ENCODE measurements at regions not wholly inside any gene's neighbourhood (a gene's known extent, or its start where the extent isn't known, plus 50 kb on each side); places are given as distances from the start of the nearest gene placed in this dataset.

DNA sequence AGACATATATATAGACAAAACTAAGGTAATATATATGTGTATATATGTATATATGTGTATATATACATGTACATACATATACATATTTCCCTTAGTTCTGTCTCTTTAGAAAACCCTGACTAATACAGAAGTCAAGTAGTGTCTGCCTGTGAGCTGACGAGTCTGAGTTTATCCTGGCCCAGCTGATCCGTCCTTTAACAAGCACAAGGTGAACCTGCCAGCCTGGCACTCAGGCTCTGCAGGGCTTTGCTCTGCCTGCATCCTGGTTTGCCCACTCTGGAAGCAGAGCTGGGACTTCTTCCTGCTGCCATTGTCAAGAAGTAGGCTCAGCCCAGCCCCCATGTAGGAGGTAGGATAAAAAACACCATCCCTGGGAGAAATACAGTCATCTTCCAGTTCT, 388.0 kb downstream of the ICE1 start:
- H3K27me3 ChIP-seq (ENCODE audit: control insufficient read depth, insufficient read depth, low read length), result no peaks in the 10 kb centered on the region
- no peak overlapping the region for H3K27ac ChIP-seq (ENCODE audit: low read length)
- H3K36me3 ChIP-seq (ENCODE audit: control insufficient read depth, low read depth, low read length), result no peaks in the 10 kb centered on the region
- no peak overlapping the region for H3K9ac ChIP-seq (ENCODE audit: low read length)
- H3K9me3 ChIP-seq (ENCODE audit: control insufficient read depth, low read depth, low read length), result no peaks in the 10 kb centered on the region
- no peak overlapping the region for H3K4me3 ChIP-seq (ENCODE audit: low read length)
- no peaks in the 10 kb centered on the region for H3K4me1 ChIP-seq (ENCODE audit: control insufficient read depth, low read depth, low read length)

DNA sequence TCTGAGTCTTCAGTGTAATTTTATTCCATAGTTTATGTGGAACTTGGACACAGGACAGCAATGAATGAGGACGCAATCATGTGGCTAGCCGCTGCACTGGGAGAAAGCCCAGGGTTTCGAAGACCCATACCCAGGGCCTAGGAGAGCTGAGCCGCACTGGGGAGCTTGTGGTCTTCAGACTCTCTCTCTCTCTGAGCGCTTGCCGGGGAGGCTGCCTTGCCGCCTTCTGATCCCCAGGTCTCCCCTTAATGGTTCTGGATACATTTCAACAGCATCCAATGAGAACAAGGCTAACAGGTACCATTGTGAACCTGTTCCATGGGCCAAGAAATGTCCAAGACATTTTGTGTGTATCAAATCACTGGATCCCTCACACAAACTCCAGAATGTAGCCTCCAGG, 383.4 kb downstream of the ICE1 start:
- H3K4me3 ChIP-seq (ENCODE audit: low read length), result no peak overlapping the region
- H3K9me3 ChIP-seq (ENCODE audit: control insufficient read depth, low read depth, low read length), result no peaks in the 10 kb centered on the region
- no peaks in the 10 kb centered on the region for H3K36me3 ChIP-seq (ENCODE audit: control insufficient read depth, low read depth, low read length)
- no peaks in the 10 kb centered on the region for H3K4me1 ChIP-seq (ENCODE audit: control insufficient read depth, low read depth, low read length)
- H3K27me3 ChIP-seq (ENCODE audit: control insufficient read depth, insufficient read depth, low read length), result no peaks in the 10 kb centered on the region
- H3K9ac ChIP-seq (ENCODE audit: low read length), result no peak overlapping the region
- no peak overlapping the region for H3K27ac ChIP-seq (ENCODE audit: low read length)

DNA sequence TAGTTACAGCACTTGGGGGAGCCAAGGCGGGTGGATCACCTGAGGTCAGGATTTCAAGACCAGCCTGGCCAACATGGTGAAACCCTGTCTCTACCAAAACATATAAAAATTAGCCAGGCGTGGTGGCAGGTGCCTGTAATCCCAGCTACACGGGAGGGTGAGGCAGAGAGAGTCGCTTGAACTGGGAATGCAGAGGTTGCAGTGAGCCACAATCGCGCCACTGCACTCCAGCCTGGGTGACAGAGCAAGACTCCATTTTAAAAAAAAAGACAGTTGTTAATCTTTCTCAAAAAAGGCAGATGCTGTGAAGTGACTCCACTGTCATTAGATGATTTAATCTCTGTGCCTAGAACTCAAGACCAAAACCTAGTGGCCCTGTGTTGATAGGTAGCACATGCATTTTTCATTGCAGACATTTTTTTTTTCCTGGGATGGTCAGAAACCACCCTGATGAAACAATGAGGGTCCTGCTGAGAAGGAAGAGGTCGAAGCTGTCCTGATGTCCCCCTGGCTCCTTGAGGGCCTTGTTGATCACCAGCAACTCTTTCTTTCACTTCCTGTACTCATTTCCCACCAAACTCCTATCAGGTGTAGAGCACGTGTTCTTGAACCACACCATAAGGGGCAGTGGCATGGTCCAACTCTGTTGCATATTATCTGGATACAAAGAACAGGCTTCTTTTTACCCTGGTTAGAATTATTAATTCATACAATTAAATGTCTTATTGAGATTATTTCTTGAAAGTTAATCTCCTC, 382.2 kb downstream of the ICE1 start:
- no peak overlapping the region for H3K27ac ChIP-seq (ENCODE audit: low read length)
- H3K9ac ChIP-seq (ENCODE audit: low read length), result no peak overlapping the region
- peaks cover 4% of the 10 kb centered on the region for H3K4me1 ChIP-seq (ENCODE audit: control insufficient read depth, low read depth, low read length)
- no peaks in the 10 kb centered on the region for H3K36me3 ChIP-seq (ENCODE audit: control insufficient read depth, low read depth, low read length)
- no peaks in the 10 kb centered on the region for H3K9me3 ChIP-seq (ENCODE audit: control insufficient read depth, low read depth, low read length)
- H3K4me3 ChIP-seq (ENCODE audit: low read length), result no peak overlapping the region
- no peaks in the 10 kb centered on the region for H3K27me3 ChIP-seq (ENCODE audit: control insufficient read depth, insufficient read depth, low read length)

DNA sequence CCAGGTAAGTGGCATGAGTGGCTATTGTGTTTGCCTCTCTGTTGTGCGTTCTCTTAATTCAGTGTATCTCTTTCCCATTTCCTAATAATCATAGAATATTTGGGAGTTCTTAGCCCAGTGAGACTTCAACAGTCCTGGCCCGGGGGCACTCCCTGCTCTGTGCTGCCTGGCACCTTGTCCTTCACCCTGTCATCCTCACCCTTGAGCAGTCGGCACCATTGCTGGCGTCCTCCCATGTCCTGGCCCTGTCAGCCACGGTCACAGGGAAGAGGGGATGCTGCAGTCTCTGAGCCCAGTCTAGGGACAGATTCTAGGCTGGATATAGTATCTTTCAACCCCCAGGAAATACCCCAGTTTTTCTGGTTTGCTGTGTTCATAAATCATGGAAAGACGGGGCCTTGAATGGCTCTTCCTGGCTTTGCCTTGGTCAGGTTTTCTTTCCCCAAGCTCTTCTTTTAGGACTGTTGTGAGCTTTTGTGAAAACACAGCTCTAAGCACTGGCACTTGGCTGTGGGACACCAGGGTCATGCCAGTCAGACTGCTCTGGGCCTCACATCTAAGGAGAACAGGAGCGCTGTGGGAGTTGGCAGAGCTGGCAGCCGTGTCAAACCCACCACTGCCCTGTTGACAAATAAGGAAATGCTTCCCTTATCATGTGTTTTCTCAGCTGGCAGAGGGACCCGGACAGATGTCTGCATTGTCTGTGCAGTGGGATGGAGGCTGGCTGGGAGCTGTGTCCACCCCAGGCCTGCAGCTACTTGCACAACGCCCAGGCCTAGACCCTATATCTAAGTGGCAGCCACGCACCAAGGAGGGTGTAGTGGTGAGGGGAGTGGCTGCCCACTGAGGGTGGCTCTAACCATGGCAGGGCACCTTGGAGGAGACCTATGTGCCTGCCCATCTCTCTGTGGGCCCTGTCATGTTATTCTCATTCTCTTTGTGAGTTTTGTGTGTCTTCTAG, 378.6 kb downstream of the ICE1 start:
- Histone ChIP-seq H3K4me1 (ENCODE audit: control insufficient read depth, low read depth, low read length) (peaks cover 6% of the 10 kb centered on the region), H3K4me3 (ENCODE audit: low read length) (no peak overlapping the region), H3K9me3 (ENCODE audit: control insufficient read depth, low read depth, low read length) (no peaks in the 10 kb centered on the region), H3K27ac (ENCODE audit: low read length) (no peak overlapping the region), H3K36me3 (ENCODE audit: control insufficient read depth, low read depth, low read length) (no peaks in the 10 kb centered on the region), H3K9ac (ENCODE audit: low read length) (no peak overlapping the region), H3K27me3 (ENCODE audit: control insufficient read depth, insufficient read depth, low read length) (no peaks in the 10 kb centered on the region)

DNA sequence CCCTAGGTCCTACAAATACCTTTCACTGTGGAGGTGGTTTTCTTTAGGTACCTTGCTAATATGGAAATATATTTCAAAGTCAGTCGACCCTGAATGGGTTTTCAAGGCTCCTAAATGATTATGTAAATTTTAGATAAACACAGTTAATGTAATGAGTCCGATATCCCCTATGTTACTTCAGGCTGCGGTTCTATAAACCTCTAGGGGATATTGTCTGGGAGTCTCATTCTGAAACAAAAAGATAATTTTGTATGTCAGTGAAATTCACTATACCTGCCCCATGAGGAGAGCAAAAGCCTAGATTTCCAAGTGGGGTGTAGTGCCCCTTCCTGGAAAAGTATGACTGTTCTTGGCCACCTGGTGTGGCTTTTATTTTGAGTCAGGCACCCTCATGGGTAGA, 377.3 kb downstream of the ICE1 start:
- Histone ChIP-seq H3K27ac (ENCODE audit: low read length) (no peak overlapping the region), H3K9me3 (ENCODE audit: control insufficient read depth, low read depth, low read length) (no peaks in the 10 kb centered on the region), H3K4me3 (ENCODE audit: low read length) (no peak overlapping the region), H3K27me3 (ENCODE audit: control insufficient read depth, insufficient read depth, low read length) (no peaks in the 10 kb centered on the region), H3K36me3 (ENCODE audit: control insufficient read depth, low read depth, low read length) (no peaks in the 10 kb centered on the region), H3K9ac (ENCODE audit: low read length) (no peak overlapping the region), H3K4me1 (ENCODE audit: control insufficient read depth, low read depth, low read length) (peaks cover 6% of the 10 kb centered on the region)

DNA sequence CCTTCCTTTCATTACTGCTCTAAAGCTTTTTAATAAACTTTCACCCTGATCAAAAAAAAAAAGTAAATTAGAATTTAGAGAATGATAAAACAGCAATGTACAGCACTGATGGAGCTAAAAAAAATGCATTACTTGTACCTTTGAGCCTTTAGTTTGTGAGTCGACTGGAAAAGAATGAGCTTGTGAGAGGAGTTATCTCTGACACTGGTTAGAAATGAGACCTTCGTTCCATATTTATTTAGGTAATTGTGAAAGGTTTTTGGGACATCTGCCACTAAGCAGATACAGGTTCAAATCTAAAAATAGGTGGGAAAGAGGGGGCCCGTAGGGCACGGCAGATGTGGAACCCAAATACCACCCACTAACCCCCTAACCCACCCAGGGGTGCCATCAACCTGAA, 376.8 kb downstream of the ICE1 start:
- Histone ChIP-seq H3K27me3 (ENCODE audit: control insufficient read depth, insufficient read depth, low read length) (no peaks in the 10 kb centered on the region), H3K9ac (ENCODE audit: low read length) (no peak overlapping the region), H3K27ac (ENCODE audit: low read length) (no peak overlapping the region), H3K9me3 (ENCODE audit: control insufficient read depth, low read depth, low read length) (no peaks in the 10 kb centered on the region), H3K36me3 (ENCODE audit: control insufficient read depth, low read depth, low read length) (no peaks in the 10 kb centered on the region), H3K4me3 (ENCODE audit: low read length) (no peak overlapping the region), H3K4me1 (ENCODE audit: control insufficient read depth, low read depth, low read length) (peaks cover 6% of the 10 kb centered on the region)

DNA sequence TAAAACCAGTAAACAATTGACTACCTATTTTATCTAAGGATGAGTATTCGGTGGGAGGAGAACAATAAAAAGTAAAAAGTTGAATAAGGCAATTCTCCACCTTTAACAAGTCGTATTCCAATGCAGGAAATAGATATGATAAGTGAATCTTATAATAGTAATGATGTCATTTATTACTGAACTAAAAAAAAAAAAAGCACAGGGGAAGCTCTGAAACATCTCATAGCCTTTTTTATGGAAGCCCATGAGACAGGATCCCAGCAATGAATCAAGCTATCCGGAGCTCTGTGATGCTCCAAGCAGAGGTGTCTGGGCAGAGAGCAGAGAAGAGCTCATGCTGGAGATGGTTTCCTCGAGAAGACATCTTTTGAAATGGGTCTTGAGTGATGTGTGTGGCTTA, 376.0 kb downstream of the ICE1 start:
- H3K27ac ChIP-seq (ENCODE audit: low read length), result no peak overlapping the region
- H3K9me3 ChIP-seq (ENCODE audit: control insufficient read depth, low read depth, low read length), result no peaks in the 10 kb centered on the region
- no peaks in the 10 kb centered on the region for H3K36me3 ChIP-seq (ENCODE audit: control insufficient read depth, low read depth, low read length)
- no peak overlapping the region for H3K9ac ChIP-seq (ENCODE audit: low read length)
- no peak overlapping the region for H3K4me3 ChIP-seq (ENCODE audit: low read length)
- no peaks in the 10 kb centered on the region for H3K27me3 ChIP-seq (ENCODE audit: control insufficient read depth, insufficient read depth, low read length)
- H3K4me1 ChIP-seq (ENCODE audit: control insufficient read depth, low read depth, low read length), result peaks cover 6% of the 10 kb centered on the region

DNA sequence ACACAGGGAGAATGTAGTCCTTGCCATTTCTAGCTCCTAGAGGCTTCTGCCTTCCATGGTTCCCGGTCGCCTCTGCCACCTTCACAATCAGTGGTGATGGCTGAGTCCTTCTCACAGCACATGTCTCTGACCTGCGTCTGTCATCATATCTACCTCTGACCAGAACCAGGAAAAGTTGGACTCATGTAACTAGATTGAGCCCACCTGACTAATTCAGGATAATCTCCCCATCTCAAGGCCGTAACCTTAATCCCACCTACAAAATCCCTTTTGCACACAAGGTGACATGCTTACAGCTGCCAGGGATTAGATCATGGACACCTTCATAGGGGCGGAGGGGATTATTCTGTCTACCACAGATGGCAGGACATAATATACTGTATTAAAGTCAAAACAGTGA, 375.6 kb downstream of the ICE1 start:
- no peak overlapping the region for H3K4me3 ChIP-seq (ENCODE audit: low read length)
- no peaks in the 10 kb centered on the region for H3K9me3 ChIP-seq (ENCODE audit: control insufficient read depth, low read depth, low read length)
- no peak overlapping the region for H3K9ac ChIP-seq (ENCODE audit: low read length)
- H3K27me3 ChIP-seq (ENCODE audit: control insufficient read depth, insufficient read depth, low read length), result no peaks in the 10 kb centered on the region
- peaks cover 6% of the 10 kb centered on the region for H3K4me1 ChIP-seq (ENCODE audit: control insufficient read depth, low read depth, low read length)
- H3K27ac ChIP-seq (ENCODE audit: low read length), result no peak overlapping the region
- H3K36me3 ChIP-seq (ENCODE audit: control insufficient read depth, low read depth, low read length), result no peaks in the 10 kb centered on the region

DNA sequence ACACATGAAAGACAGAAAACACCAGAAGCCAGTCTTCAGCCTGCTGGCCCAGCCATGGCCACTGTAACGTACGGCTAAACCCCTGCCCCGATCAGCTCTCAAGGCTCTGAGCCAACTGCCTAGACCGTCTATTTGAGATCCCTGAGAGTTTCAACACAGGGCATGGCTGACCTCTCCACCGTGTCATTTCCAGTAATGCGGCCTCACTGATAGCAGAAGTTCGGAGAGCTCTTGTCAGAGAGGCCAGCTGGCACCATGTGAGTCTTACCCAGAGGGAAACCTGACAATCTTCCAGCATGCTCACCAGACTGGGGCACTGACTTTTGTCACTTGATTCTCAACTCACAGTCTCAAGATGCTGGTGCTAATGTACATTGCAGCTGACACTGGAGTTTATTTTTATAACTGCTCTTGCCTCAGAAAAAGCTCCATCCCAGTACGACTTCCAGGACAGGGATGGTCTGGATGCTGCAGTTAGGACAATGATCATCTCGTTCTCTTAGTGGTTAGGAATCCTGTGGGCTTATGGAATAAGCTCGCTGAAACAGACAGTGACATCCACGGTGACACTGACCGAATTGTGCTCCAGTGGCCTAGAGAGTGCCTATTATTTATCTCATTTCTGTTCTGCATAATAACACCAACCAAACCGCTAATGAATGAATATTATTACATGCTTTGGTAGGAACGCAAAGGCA, 372.7 kb downstream of the ICE1 start:
- Histone ChIP-seq H3K36me3 (ENCODE audit: control insufficient read depth, low read depth, low read length) (no peaks in the 10 kb centered on the region), H3K4me3 (ENCODE audit: low read length) (no peak overlapping the region), H3K27me3 (ENCODE audit: control insufficient read depth, insufficient read depth, low read length) (no peaks in the 10 kb centered on the region), H3K27ac (ENCODE audit: low read length) (no peak overlapping the region), H3K9ac (ENCODE audit: low read length) (no peak overlapping the region), H3K4me1 (ENCODE audit: control insufficient read depth, low read depth, low read length) (peaks cover 6% of the 10 kb centered on the region), H3K9me3 (ENCODE audit: control insufficient read depth, low read depth, low read length) (no peaks in the 10 kb centered on the region)

DNA sequence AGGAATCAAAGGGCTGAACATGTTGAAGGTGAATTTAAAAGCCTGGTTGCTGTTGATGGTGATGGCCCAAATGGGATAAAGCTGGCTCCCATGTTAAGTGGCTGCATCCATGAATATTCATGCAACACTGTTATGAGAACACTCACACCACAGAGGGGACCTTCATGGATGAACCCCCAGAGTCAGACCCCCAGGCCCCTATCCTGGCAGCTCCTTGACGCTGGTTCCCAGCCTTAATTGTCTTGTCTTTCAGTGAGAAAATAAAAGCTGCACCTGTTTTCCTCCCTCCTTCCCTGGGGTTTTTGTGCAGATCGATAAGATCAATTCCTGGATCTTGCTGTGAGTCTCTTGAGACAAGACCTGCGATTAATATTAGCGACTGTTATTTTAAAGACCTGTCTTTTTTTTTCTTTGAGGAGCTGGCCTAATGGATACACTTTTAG, 371.7 kb downstream of the ICE1 start:
- Histone ChIP-seq H3K4me3 (ENCODE audit: low read length) (no peak overlapping the region), H3K27me3 (ENCODE audit: control insufficient read depth, insufficient read depth, low read length) (no peaks in the 10 kb centered on the region), H3K9ac (ENCODE audit: low read length) (no peak overlapping the region), H3K36me3 (ENCODE audit: control insufficient read depth, low read depth, low read length) (no peaks in the 10 kb centered on the region), H3K9me3 (ENCODE audit: control insufficient read depth, low read depth, low read length) (no peaks in the 10 kb centered on the region), H3K4me1 (ENCODE audit: control insufficient read depth, low read depth, low read length) (no peaks in the 10 kb centered on the region), H3K27ac (ENCODE audit: low read length) (no peak overlapping the region)

DNA sequence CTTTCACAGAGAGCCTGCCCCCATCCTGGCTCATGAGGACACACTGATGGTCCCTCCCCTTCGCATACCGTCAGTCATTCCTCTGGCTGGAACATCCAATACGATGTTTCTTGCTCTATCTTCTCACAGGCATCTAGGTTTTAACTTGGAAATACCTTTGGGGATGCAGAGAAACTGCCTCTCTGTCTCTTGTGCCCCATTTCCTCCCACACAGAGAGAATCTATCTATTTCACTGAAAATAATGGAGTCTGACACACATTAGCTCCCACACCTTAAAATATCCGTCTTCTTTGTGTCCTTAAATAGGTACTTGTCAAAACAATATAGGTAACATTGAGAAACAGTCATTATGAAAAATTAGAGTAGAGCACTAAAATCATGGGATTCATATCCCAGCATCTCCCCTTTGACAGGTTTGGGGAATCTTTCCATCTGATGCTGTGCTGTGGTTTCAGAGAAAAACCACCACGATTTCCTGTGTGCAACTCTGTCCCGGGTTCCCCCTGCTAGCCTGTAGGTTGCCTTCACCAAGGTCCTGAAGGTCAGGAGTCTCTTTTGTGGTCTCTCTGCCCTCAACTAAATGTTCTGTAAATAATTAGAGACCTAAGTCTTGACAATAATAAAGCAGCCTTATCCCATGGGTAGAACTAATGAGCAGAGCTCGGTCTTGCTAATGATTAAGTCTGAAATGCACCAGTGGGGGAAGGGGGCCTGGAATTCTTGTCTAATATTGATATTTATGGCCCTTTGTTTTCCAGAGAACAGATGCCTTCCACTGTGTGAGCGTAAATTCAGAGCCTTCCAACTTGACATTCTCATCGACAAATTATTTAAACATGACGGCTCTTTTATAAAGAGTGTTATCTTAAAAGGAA, 371.0 kb downstream of the ICE1 start:
- Histone ChIP-seq H3K27me3 (ENCODE audit: control insufficient read depth, insufficient read depth, low read length) (no peaks in the 10 kb centered on the region), H3K4me3 (ENCODE audit: low read length) (no peak overlapping the region), H3K27ac (ENCODE audit: low read length) (no peak overlapping the region), H3K9me3 (ENCODE audit: control insufficient read depth, low read depth, low read length) (no peaks in the 10 kb centered on the region), H3K36me3 (ENCODE audit: control insufficient read depth, low read depth, low read length) (no peaks in the 10 kb centered on the region), H3K9ac (ENCODE audit: low read length) (no peak overlapping the region), H3K4me1 (ENCODE audit: control insufficient read depth, low read depth, low read length) (no peaks in the 10 kb centered on the region)
